Astrocyte (in vitro differentiated cells and primary cell): ENCODE measurements at regions not wholly inside any gene's neighbourhood (a gene's known extent, or its start where the extent isn't known, plus 50 kb on each side); places are given as distances from the start of the nearest gene placed in this dataset.

Source experiments
- EZH2 ChIP-seq: IDR thresholded peaks from 2 replicates; pipeline ENCODE4 v1.6.1; 2012; ENCODE audit warnings: mild to moderate bottlenecking, low read length, inconsistent platforms; ENCODE audit not compliant: insufficient read depth
- TF ChIP-seq, protein P1 (sequence below): IDR thresholded peaks from 2 replicates; pipeline ENCODE4 v1.5.1; 2011; ENCODE audit warnings: low read depth, mild to moderate bottlenecking, inconsistent platforms, low read length, moderate library complexity; ENCODE audit not compliant: insufficient read depth

DNA sequence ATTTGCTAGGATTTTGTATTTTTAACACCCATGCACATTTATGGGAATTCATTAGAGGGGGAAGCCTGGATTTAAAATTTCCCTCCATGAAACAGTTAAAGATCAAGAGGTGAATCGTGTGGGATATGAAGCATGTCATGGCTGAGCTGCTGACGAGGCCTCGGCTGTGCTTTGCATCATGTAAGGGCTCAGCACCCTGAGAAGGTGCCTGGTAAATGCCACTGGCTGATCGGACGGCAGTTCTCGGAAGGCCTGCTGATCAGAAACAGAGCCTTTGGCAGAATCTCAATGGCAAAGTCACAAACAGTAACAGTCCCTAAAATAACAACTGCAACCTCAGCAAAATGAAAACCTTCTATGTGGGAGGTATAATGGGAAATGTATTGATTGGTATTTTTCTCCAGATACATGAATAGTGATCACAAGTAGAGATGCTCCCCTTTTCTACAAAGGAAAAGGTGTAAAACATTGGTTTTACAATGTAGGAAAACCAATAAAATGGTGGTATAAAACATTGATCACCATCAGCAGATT lies 53.0 kb upstream of the FUCA2 start:
- TF ChIP-seq, protein P1, sequence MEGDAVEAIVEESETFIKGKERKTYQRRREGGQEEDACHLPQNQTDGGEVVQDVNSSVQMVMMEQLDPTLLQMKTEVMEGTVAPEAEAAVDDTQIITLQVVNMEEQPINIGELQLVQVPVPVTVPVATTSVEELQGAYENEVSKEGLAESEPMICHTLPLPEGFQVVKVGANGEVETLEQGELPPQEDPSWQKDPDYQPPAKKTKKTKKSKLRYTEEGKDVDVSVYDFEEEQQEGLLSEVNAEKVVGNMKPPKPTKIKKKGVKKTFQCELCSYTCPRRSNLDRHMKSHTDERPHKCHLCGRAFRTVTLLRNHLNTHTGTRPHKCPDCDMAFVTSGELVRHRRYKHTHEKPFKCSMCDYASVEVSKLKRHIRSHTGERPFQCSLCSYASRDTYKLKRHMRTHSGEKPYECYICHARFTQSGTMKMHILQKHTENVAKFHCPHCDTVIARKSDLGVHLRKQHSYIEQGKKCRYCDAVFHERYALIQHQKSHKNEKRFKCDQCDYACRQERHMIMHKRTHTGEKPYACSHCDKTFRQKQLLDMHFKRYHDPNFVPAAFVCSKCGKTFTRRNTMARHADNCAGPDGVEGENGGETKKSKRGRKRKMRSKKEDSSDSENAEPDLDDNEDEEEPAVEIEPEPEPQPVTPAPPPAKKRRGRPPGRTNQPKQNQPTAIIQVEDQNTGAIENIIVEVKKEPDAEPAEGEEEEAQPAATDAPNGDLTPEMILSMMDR: no peak
- no peak for TF ChIP-seq EZH2
